HG02623 (cell line): ENCODE measurements at regions not wholly inside any gene's neighbourhood (a gene's known extent, or its start where the extent isn't known, plus 50 kb on each side); places are given as distances from the start of the nearest gene placed in this dataset.

Experiments
- ATAC-seq: cut with Tn5 transposase; IDR thresholded peaks from one replicate; pipeline ENCODE4 v1.9.1; 2021; ENCODE audit warnings: moderate library complexity; ENCODE audit not compliant: unreplicated experiment

GRCh38 chr1:166221316-166221715, 54.5 kb upstream of the FAM78B start:
- peak; percentile 52 for ATAC-seq

GRCh38 chr1:166233750-166234366, 67.1 kb upstream of the FAM78B start:
- no peak for ATAC-seq

- ATAC-seq, result no peak
Observed at GRCh38 chr1:166235728-166236127, 68.9 kb upstream of the FAM78B start.

- no peak for ATAC-seq
Observed at GRCh38 chr1:166237675-166238074, 70.9 kb upstream of the FAM78B start.

- no peak for ATAC-seq
Observed at GRCh38 chr1:166253076-166253779, 86.4 kb upstream of the FAM78B start.

- no peak for ATAC-seq
Observed at GRCh38 chr1:166258017-166258416, 91.2 kb upstream of the FAM78B start.

- no peak for ATAC-seq
Observed at GRCh38 chr1:166261511-166261910, 94.7 kb upstream of the FAM78B start.

- no peak for ATAC-seq
Observed at GRCh38 chr1:166270476-166271150, 103.8 kb upstream of the FAM78B start.

GRCh38 chr1:166271151-166271538, 104.3 kb upstream of the FAM78B start:
- no peak for ATAC-seq

- ATAC-seq, result no peak
Observed at GRCh38 chr1:166272155-166272554, 105.4 kb upstream of the FAM78B start.

GRCh38 chr1:166272851-166273250, 106.0 kb upstream of the FAM78B start:
- ATAC-seq, result peak; percentile 44

GRCh38 chr1:166273618-166274017, 106.8 kb upstream of the FAM78B start:
- no peak for ATAC-seq

- ATAC-seq, result no peak
Observed at GRCh38 chr1:166282391-166283137, 115.8 kb upstream of the FAM78B start.

GRCh38 chr1:166283190-166283589, 116.4 kb upstream of the FAM78B start:
- ATAC-seq, result no peak

- no peak for ATAC-seq
Observed at GRCh38 chr1:166283600-166283999, 116.8 kb upstream of the FAM78B start.

- no peak for ATAC-seq
Observed at GRCh38 chr1:166289309-166290050, 122.7 kb upstream of the FAM78B start.

GRCh38 chr1:166295656-166296055, 128.9 kb upstream of the FAM78B start:
- ATAC-seq, result no peak

GRCh38 chr1:166297993-166298392, 131.2 kb upstream of the FAM78B start:
- no peak for ATAC-seq

GRCh38 chr1:166300767-166301166, 134.0 kb upstream of the FAM78B start:
- no peak for ATAC-seq

- ATAC-seq, result no peak
Observed at GRCh38 chr1:166302989-166303758, 136.4 kb upstream of the FAM78B start.
